Testis (tissue), 2 donors: ENCODE measurements at regions not wholly inside any gene's neighbourhood (a gene's known extent, or its start where the extent isn't known, plus 50 kb on each side); places are given as distances from the start of the nearest gene placed in this dataset.

Experiments
- CTCF ChIP-seq, 3 experiments: fragments of 450-650 bp in 2 of 3; fragments of 200-600 bp in 1 of 3; sonication (generic) in 1 of 3; IDR thresholded peaks; one replicate each; pipeline ENCODE4 v1.5.1; 2016 to 2019; ENCODE audit warnings: antibody characterized with exemption in 3 of 3, mild to moderate bottlenecking in 2 of 3, moderate library complexity in 1 of 3
- POLR2A ChIP-seq: fragments of 450-650 bp; IDR thresholded peaks from one replicate; pipeline ENCODE4 v1.6.1; 2017; ENCODE audit warnings: antibody characterized with exemption, mild to moderate bottlenecking, moderate library complexity

DNA sequence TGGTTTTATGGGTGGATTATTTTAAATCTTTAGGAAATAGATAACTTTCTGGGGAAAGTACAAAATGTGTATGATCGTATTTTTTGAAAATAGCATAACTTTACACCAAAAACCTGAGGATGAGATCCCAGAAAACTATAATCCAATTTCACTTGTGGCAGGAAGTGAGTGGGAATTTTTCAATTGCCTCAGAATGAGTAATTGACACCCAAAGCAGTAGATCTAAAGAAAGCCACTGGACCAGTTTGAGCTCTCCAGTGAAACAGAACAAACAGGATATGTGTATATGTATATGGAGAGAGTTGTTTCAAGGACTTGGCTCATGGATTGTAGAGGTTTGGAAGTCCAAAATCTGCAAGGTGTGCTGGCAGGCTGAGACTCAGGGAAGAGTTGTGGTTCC lies 109.2 kb upstream of the SHB start:
- no peak for TF ChIP-seq CTCF (IDR thresholded peaks at IDR 0.05)
- TF ChIP-seq POLR2A, result no peak
